ENCODE measurements at regions not wholly inside any gene's neighbourhood (a gene's known extent, or its start where the extent isn't known, plus 50 kb on each side); places are given as distances from the start of the nearest gene placed in this dataset.

GRCh38 chr18:22551536-22552151, 133.9 kb upstream of the CTAGE1 start:
- H3K4me1 ChIP-seq (ENCODE audit: insufficient read depth, poor library complexity, severe bottlenecking): peaks cover 26% of the 10 kb centered on the region
- no peaks in the 10 kb centered on the region for H3K9me3 ChIP-seq (ENCODE audit: severe bottlenecking)
- H3K27me3 ChIP-seq (ENCODE audit: insufficient read depth, poor library complexity, severe bottlenecking): no peaks in the 10 kb centered on the region
- H3K36me3 ChIP-seq (ENCODE audit: low read depth): no peaks in the 10 kb centered on the region
- H3K27ac ChIP-seq (ENCODE audit: poor library complexity, severe bottlenecking): peak overlapping the region; percentile 99
- ATAC-seq (ENCODE audit: low read depth): peak; percentile 93
- DNase-seq (ENCODE audit: low spot score): no peak
- no peak overlapping the region for H3K4me3 ChIP-seq (ENCODE audit: severe bottlenecking)
- TF ChIP-seq CTCF (IDR thresholded peaks at IDR 0.05; ENCODE audit: poor library complexity, severe bottlenecking): no peak

GRCh38 chr18:22552254-22552653, 134.5 kb upstream of the CTAGE1 start:
- Histone ChIP-seq H3K4me1 (ENCODE audit: insufficient read depth, poor library complexity, severe bottlenecking) (peaks cover 26% of the 10 kb centered on the region), H3K9me3 (ENCODE audit: severe bottlenecking) (no peaks in the 10 kb centered on the region), H3K36me3 (ENCODE audit: low read depth) (no peaks in the 10 kb centered on the region), H3K4me3 (ENCODE audit: severe bottlenecking) (no peak overlapping the region), H3K27ac (ENCODE audit: poor library complexity, severe bottlenecking) (peak overlapping the region; percentile 99), H3K27me3 (ENCODE audit: insufficient read depth, poor library complexity, severe bottlenecking) (no peaks in the 10 kb centered on the region)
- TF ChIP-seq CTCF (IDR thresholded peaks at IDR 0.05; ENCODE audit: poor library complexity, severe bottlenecking): no peak
- peak; percentile 35 for ATAC-seq (ENCODE audit: low read depth)
- DNase-seq (ENCODE audit: low spot score): no peak

- Histone ChIP-seq H3K4me3 (ENCODE audit: severe bottlenecking) (no peak overlapping the region), H3K27me3 (ENCODE audit: insufficient read depth, poor library complexity, severe bottlenecking) (no peaks in the 10 kb centered on the region), H3K27ac (ENCODE audit: poor library complexity, severe bottlenecking) (peak overlapping the region; percentile 99), H3K36me3 (ENCODE audit: low read depth) (no peaks in the 10 kb centered on the region), H3K9me3 (ENCODE audit: severe bottlenecking) (no peaks in the 10 kb centered on the region), H3K4me1 (ENCODE audit: insufficient read depth, poor library complexity, severe bottlenecking) (peaks cover 28% of the 10 kb centered on the region)
- no peak for DNase-seq (ENCODE audit: low spot score)
- TF ChIP-seq CTCF (IDR thresholded peaks at IDR 0.05; ENCODE audit: poor library complexity, severe bottlenecking): no peak
- no peak for ATAC-seq (ENCODE audit: low read depth)
Observed at GRCh38 chr18:22552899-22553460, 135.3 kb upstream of the CTAGE1 start.

GRCh38 chr18:22556222-22557167, 138.8 kb upstream of the CTAGE1 start:
- H3K4me1 ChIP-seq (ENCODE audit: insufficient read depth, poor library complexity, severe bottlenecking): peaks cover 27% of the 10 kb centered on the region
- H3K27me3 ChIP-seq (ENCODE audit: insufficient read depth, poor library complexity, severe bottlenecking): no peaks in the 10 kb centered on the region

More at GRCh38 chr18:22556222-22557167, 138.8 kb upstream of the CTAGE1 start:
- Histone ChIP-seq H3K9me3 (ENCODE audit: severe bottlenecking) (no peaks in the 10 kb centered on the region), H3K4me3 (ENCODE audit: severe bottlenecking) (no peak overlapping the region), H3K36me3 (ENCODE audit: low read depth) (no peaks in the 10 kb centered on the region), H3K27ac (ENCODE audit: poor library complexity, severe bottlenecking) (no peak overlapping the region)
- no peak for TF ChIP-seq CTCF (IDR thresholded peaks at IDR 0.05; ENCODE audit: poor library complexity, severe bottlenecking)
- ATAC-seq (ENCODE audit: low read depth): no peak
- DNase-seq (ENCODE audit: low spot score): no peak
